ENCODE measurements at regions not wholly inside any gene's neighbourhood (a gene's known extent, or its start where the extent isn't known, plus 50 kb on each side); places are given as distances from the start of the nearest gene placed in this dataset.

DNA sequence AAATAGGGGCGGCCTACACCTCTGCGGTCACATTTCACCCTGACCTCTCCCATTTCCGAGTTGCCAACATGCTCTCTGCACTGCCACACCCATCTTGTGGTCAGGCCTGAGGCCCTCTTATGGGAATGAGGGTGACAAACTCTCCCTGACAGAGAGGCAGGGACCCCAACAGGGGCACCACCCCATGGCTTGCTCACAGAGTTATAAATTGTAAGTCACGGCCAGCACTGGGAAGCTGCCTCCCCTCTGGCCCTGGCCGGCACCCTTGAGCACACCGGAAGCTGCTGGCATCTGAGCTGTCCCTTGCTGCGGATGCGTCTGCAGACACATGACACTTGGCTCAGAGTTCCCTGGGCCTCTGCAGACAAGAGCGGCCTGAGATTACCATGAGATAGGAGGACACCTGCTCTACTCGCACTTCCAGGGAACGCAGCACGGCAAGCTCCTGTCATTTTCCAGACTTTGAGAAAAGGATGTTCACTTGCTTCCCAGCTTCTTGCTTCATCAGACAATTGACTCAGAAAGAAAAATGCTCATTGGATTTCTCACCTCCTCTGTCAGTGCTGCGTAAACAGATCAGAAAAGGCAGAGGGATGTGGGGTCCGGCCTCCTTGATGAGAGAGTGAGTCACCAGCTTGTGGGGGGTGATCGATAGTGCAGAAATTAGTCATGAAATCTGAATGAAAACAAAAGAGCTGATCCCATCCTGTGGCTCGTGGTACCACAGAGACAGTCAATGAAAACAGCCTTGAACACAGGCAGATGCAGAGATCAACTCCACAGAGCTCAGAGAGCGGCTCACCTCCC lies 269.8 kb downstream of the SYK start:
- DNase-seq (ENCODE audit: low read depth): no peak

GRCh38 chr9:91073049-91073810 lies 271.6 kb downstream of the SYK start:
- no peak for DNase-seq (ENCODE audit: low read depth)

- no peak for DNase-seq (ENCODE audit: low read depth)
These were observed 272.5 kb downstream of the SYK start for GRCh38 chr9:91073811-91074771.

DNA sequence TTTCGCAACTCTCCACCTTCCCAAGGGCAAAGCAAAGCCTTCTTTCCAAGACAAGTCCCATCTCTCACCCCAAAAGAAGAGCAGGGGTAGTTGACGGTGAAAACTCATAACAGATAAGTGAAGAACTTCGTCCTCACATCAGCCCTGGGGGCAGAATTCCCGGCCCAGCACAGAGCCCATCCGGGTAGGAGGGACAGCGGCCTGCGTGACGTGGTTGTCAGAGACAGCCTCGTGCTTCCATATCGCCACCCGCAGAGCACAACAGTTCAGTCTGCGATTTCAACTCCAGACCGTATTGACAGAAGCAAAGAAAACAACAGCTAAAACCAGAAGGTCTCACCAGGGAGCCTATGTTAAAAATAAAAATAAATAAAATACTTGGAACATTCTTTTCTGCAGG lies 273.2 kb downstream of the SYK start:
- no peak for DNase-seq (ENCODE audit: low read depth)

- no peak for DNase-seq (ENCODE audit: low read depth)
These were observed 273.7 kb downstream of the SYK start for GRCh38 chr9:91075279-91075678.

GRCh38 chr9:91077624-91078368 lies 276.2 kb downstream of the SYK start:
- no peak for DNase-seq (ENCODE audit: low read depth)

DNA sequence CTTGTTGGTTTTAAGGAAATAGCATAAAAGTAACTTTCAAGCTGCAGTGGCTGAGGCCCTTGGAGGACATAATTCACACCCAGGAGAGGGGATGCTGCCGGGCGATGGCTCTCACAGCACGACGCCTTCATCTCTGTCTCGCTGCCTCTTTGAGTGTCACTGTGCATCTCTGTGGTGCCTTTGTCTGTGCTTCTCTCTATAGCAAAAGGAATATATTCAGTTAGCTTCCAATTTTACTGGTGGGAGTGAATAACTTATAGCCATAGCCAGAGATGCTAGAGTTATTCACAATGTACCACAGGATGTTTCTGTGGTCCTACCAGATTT lies 276.7 kb downstream of the SYK start:
- DNase-seq (ENCODE audit: low read depth): no peak

- no peak for DNase-seq (ENCODE audit: low read depth)
These were observed 279.0 kb downstream of the AUH start for GRCh38 chr9:91082731-91083130.

DNA sequence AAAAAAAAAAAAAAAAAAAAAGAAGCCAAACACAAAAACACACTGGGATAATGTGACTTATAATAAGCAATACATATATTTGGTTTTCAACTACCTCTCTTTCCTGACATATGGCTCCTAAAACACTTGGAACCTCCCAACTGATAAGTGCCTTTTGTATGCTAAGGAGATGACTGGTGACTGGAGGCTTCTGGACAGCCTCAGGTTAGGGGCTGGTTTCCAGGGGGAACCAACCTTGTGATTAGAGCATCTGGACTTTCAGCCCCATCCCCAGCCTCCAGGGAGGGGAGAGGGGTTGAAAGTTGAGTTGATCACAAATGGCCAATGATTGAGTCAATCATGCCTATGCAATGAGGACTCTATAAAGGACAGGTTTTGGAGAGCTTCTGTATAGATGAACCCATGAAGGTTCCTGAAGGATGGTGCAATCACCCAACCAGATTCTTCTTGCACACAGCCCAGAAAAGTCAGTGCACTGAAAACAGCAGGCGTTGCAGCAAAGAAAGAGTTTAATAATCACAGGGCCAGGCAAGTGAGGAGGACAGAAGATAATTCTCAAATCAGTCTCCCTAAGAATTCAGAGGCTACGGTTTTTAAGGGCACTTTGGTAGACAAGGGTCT lies 276.7 kb downstream of the AUH start:
- no peak for DNase-seq (ENCODE audit: low read depth)

DNA sequence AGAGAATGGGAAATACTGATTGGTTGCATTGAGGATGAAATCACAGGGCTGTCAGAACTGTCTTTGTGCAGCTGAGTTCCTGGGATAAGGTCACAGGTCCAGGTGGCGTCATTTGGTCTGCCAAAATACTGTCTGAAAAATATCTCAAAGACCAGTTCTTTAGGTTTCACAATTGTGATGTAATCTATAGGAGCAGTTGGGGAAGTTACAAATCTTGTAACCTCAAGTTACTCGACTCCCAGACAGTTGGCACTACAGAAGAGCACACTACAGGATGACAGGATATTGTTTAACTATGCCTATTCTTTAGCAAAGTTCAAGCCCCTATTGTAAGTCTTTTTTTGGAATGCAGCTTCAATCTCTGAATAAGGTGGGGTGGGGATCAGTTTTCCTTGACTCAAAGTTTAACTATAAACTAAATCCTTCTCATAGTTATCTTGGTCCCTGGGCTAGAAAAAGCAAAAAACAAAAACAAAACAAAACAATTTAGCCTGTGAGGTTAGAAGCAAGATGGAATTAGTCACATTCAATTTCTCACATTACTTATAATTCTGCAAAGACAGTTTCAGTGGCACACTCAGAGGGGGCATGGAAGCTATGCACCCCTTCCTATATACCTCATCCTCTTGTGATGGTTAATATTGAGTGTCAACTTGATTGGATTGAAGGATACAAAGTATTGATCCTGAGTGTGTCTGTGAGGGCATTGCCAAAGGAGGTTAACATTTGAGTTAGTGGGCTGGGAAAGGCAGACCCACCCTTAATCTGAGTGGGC lies 276.0 kb downstream of the AUH start:
- DNase-seq (ENCODE audit: low read depth): no peak

- no peak for DNase-seq (ENCODE audit: low read depth)
These were observed 274.9 kb downstream of the AUH start for GRCh38 chr9:91086657-91087461.

DNA sequence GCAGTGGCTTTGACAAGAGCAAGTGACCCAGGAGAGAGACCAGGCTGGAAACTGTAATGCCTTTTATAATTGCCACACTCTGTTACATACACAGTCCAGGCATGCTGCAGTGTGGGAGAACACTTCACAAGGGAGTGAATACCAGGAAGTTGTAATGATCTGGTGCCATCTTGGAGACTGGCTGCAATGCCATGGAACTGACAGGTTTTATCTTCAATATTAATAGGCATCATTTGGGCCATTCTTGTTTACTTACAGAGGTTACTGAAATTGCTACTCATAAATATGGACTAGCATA lies 274.3 kb downstream of the AUH start:
- no peak for DNase-seq (ENCODE audit: low read depth)

GRCh38 chr9:91089405-91090129 lies 272.2 kb downstream of the AUH start:
- no peak for DNase-seq (ENCODE audit: low read depth)

DNA sequence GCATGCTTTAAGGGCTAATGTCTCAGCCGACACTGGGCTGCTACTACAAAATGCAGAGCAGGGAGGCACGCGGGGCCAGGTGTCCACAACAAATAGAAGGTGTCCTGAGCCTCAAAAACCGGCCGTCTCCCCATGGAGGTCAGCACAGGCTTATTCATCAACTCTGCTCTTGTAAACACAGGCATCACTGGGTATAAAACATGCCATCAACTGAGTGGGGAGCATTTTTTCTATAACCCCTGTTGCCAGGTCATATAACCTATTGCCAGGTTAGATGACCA lies 271.6 kb downstream of the AUH start:
- no peak for DNase-seq (ENCODE audit: low read depth)

DNA sequence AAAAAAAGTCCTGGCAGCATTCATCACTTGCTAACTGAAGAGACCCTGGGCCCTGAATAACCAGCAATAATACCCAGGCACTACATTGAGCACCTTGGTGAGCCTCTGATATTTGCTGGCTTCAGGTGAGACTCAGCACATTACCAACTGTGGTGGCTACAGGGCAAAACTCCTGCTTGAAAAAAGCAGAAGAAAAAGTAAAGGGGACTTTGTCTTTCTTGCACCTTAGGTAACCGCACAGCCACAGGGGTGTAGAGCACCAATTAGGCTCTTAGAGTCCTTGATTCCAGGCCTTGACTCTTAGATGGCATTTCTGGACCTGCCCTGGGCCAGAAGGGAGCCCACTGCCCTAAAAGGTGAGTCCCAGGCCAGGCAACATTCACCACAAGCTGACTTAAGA lies 269.5 kb downstream of the AUH start:
- no peak for DNase-seq (ENCODE audit: low read depth)

DNA sequence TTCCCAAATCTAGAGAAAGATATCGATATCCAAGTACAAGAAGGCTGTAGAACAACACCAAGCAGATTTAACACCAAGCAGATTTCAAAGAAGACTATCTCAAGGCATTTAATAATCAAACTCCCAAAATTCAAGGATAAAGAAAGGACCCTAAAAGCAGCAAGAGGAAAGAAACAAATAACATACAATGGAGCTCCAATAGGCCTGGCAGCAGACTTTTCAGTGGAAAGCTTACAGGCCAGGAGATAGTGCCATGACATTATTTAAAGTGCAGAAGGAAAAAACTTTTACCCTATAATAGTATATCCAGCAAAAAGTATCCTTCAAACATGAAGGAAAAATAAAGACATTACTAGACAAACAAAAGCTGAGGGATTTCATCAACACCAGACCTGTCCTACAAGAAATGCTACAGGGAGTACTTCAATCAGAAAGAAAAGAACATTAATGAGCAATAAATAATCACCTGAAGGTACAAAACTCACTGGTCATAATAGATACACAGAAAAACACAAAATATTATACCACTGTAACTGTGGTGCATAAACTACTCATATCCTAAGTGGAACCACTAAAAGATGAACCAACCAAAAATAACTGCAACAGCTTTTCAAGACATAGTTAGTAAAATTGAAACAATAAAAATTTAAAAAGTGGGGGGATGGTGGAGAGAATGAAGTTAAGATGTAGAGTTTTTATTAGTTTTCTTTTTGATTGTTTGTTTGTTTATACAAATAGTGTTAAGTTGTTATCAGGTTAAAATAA lies 267.2 kb downstream of the AUH start:
- no peak for DNase-seq (ENCODE audit: low read depth)

DNA sequence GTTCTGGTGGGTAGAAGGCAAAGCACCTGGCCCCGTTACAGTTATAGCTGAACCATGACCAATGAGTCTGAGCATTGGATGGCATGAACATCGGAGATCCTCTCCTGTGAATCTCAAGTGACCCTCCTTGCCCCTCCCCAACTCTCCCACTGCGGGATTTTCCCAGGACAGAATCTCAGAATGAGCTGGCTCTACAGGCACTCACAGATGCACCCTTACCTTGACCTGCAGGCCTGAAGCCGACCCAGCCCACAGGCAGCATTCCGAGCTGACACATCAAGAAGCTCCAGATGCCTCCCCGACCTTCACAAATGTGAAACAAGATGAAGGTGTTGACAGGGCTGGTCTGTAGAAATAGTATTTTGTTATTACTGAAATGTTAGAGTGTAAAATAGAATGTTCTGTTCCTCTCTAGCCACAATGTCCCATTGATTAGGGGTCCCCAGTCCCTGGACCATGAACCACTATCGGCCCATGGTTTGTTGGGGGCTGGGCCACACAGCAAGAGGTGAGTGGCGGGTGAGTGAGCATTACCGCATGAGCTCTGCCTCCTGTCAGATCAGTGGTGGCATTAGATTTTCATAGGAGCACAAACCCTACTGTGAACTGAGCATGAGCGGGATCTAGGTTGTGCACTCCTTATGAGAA lies 263.4 kb downstream of the AUH start:
- no peak for DNase-seq (ENCODE audit: low read depth)

DNA sequence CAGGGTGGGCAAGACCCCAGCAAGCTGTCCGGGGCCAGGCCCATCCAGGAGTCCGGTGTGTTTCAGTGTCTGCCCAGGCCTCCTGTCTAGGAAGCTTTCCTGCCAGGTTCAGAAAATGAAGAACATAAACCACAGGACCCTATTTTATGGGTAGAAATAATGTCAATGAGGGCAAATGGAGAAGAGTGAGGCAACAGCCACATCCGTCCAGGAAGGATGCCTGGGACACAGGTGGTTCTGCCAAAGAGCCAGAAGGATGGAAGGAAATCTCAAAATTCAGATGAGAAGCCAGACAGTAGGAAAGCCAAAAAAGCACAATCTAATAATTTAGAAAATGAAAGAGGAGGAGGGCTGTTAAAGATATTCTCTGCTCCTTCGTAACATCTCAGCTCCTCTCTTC lies 262.3 kb downstream of the AUH start:
- no peak for DNase-seq (ENCODE audit: low read depth)

All from T-helper 22 cell (primary cell).